Esophagus muscularis mucosa (tissue), 4 donors: ENCODE measurements at regions not wholly inside any gene's neighbourhood (a gene's known extent, or its start where the extent isn't known, plus 50 kb on each side); places are given as distances from the start of the nearest gene placed in this dataset.
A peak's percentile ranks its signal among the peaks of the same experiment; 100 is the strongest.
"Not testable (repeated sequence)": the region's sequence is repeated elsewhere in the genome, so short reads cannot be mapped to it uniquely, and the experiment has no call there.

Source experiments
- DNase-seq: peaks from one replicate; pipeline ENCODE4 v3.0.0-alpha.2; 2017; ENCODE audit errors: extremely low spot score
- H3K27ac ChIP-seq, 4 donors: fragments of 200-600 bp; sonication (generic); replicated peaks in 1 of 4; 1 replicate in 3 of 4; 2 replicates in 1 of 4; pipeline ENCODE4 v1.5.1; 2016 to 2019; ENCODE audit warnings: mild to moderate bottlenecking in 1 of 4
- H3K27me3 ChIP-seq, 4 donors: fragments of 200-600 bp; sonication (generic); one replicate each; pipeline versions ENCODE4 v1.5.1 to v1.6.0; 2016 to 2019
- H3K36me3 ChIP-seq, 4 donors: fragments of 200-600 bp; sonication (generic); one replicate each; pipeline ENCODE4 v1.5.1; 2016 to 2019
- H3K4me1 ChIP-seq, 4 donors: fragments of 200-600 bp; sonication (generic); one replicate each; pipeline ENCODE4 v1.5.1; 2016 to 2019
- H3K4me3 ChIP-seq, 4 donors: fragments of 200-600 bp; sonication (generic); 1 replicate in 2 of 4; 2 replicates in 2 of 4; pipeline ENCODE4 v1.5.1; 2016 to 2019; ENCODE audit warnings: mild to moderate bottlenecking in 4 of 4, moderate library complexity in 1 of 4
- H3K9me3 ChIP-seq, 4 donors: fragments of 200-600 bp; sonication (generic); 1 replicate in 3 of 4; 2 replicates in 1 of 4; pipeline ENCODE4 v1.5.1; 2016 to 2019
- EP300 ChIP-seq: sonication (generic); formaldehyde crosslinking; IDR thresholded peaks from one replicate; pipeline ENCODE4 v1.6.1; 2017; ENCODE audit warnings: antibody characterized with exemption
- POLR2A ChIP-seq: fragments of 450-650 bp; IDR thresholded peaks from one replicate; pipeline ENCODE4 v1.6.1; 2017; ENCODE audit warnings: antibody characterized with exemption, moderate library complexity, mild to moderate bottlenecking, low read depth
- POLR2AphosphoS5 ChIP-seq, 2 donors: sonication (generic); formaldehyde crosslinking; IDR thresholded peaks; one replicate each; pipeline ENCODE4 v1.6.1; 2017; ENCODE audit warnings: antibody characterized with exemption in 2 of 2
- WGBS: methylation state at CpG from one replicate; pipeline ENCODE4 v1.1.5; 2018; 5-methylcytosine and 5-hydroxymethylcytosine counted together
- intact Hi-C: fragments of 100-400 bp; cut with DNase I; formaldehyde crosslinking; loops from one replicate; pipeline ENCODE4 v1.15.1; 2023
- TF ChIP-seq, protein P1 (sequence below), 3 experiments: fragments of 200-600 bp in 2 of 3; fragments of 450-650 bp in 1 of 3; sonication (generic) in 2 of 3; IDR thresholded peaks; one replicate each; pipeline ENCODE4 v1.5.1; 2017 to 2019; ENCODE audit warnings: antibody characterized with exemption in 3 of 3, mild to moderate bottlenecking in 2 of 3, moderate library complexity in 1 of 3

DNA sequence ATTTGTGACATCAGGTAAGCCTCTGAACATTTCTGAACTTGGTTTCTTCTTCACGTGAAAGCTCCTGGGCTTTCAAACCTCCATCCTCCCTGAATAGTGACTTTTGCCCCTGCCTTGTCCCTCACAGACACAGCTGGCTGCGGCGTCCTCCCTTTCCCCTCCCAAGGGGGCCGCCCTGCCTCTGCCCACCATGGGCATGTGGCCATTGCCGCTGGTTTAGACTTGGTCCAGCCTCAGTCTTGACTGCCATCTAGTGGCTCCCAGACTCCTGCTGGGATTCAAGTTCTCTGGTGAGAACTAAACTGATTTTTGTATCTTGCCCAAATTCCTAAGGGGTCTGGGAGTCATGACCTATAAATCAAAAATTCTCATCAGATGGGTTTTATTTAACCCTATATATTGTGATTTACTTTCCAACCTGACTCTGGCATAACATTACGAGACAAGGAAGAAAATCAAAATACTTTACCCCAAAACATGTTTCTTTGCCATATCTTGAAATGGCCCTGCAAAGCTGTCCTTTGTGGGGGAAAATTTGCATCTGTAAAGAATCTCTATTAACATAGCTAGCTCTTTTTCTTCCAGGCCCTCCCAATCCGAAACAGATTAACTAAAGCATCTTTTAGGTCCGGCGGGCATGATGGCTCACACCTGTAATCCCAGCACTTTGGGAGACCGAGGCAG lies 73.9 kb upstream of the SEC14L1 start:
- H3K9me3 ChIP-seq, DNase-seq, H3K27ac ChIP-seq, H3K4me1 ChIP-seq, intact Hi-C loops, H3K4me3 ChIP-seq, H3K36me3 ChIP-seq: not testable (repeated sequence)
- TF ChIP-seq, protein P1, sequence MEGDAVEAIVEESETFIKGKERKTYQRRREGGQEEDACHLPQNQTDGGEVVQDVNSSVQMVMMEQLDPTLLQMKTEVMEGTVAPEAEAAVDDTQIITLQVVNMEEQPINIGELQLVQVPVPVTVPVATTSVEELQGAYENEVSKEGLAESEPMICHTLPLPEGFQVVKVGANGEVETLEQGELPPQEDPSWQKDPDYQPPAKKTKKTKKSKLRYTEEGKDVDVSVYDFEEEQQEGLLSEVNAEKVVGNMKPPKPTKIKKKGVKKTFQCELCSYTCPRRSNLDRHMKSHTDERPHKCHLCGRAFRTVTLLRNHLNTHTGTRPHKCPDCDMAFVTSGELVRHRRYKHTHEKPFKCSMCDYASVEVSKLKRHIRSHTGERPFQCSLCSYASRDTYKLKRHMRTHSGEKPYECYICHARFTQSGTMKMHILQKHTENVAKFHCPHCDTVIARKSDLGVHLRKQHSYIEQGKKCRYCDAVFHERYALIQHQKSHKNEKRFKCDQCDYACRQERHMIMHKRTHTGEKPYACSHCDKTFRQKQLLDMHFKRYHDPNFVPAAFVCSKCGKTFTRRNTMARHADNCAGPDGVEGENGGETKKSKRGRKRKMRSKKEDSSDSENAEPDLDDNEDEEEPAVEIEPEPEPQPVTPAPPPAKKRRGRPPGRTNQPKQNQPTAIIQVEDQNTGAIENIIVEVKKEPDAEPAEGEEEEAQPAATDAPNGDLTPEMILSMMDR (IDR thresholded peaks at IDR 0.05), result peak; percentile 61 to 78 (median 65)
- 28% methylated on average over 9 of the region's 10 CpGs for WGBS
- H3K27me3 ChIP-seq, result peaks cover 0 to 73% (median 3%) of the 10 kb centered on the region in 4 donors

DNA sequence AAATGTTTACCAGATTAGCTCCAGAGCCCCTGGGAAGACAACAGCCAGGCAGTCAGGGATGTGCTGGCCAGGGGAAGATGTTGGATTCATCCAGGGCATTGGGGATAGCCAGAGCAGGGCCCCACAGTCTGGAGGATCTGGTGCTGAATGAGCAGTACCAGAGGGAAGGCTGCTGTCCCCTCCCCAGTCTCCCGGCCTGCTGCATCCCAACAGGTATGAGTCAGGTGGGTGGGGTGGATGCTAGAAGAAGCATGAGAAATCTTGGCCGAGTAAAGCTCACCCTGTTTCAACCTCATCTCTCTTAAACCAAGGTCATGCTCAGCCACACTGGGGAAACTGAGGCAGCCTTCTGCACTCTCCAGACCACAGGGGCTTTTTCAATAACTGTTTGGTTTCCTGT lies 71.9 kb upstream of the SEC14L1 start:
- TF ChIP-seq POLR2A, result no peak
- TF ChIP-seq, protein P1 (IDR thresholded peaks at IDR 0.05), result no peak
- no peak for TF ChIP-seq EP300
- TF ChIP-seq POLR2AphosphoS5 (IDR thresholded peaks at IDR 0.05), result no peak
- peaks cover 0 to 74% (median 3%) of the 10 kb centered on the region in 4 donors for H3K27me3 ChIP-seq
- no peaks in the 10 kb centered on the region for H3K36me3 ChIP-seq
- WGBS, result 63% methylated on average over 2 of the region's 2 CpGs
- DNase-seq, result no peak
- no peaks in the 10 kb centered on the region for H3K4me1 ChIP-seq
- H3K4me3 ChIP-seq, result no peak overlapping the region
- H3K27ac ChIP-seq, result no peak overlapping the region
- H3K9me3 ChIP-seq, result no peaks in the 10 kb centered on the region
- intact Hi-C loops, result no loop called here

DNA sequence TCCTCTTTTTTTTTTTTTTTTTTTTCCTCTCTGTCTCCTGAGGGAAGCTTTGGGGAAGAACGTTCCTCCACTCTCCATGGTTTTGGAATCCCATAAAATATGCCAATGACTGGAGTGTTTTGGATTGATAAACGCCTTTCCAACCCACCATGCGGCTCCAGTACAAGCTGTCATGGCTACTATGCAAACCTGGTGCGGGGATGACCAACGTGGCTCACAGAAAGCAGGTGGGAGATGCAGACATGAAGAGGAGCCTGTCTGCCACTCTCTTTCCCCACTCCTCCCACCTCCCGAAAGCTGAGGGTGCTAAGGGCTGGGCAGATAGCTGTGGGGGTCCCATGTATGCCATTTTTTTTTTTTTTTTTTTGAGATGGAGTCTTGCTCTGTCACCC lies 69.9 kb upstream of the SEC14L1 start:
- Histone ChIP-seq H3K4me1 (no peaks in the 10 kb centered on the region), H3K27me3 (peaks cover 0 to 79% (median 3%) of the 10 kb centered on the region in 4 donors), H3K36me3 (no peaks in the 10 kb centered on the region), H3K9me3 (no peaks in the 10 kb centered on the region), H3K4me3 (no peak overlapping the region), H3K27ac (no peak overlapping the region)
- no peak for DNase-seq
- intact Hi-C loops, result no loop called here
- WGBS, result 75% methylated on average over 6 of the region's 6 CpGs
- no peak for TF ChIP-seq POLR2A
- no peak for TF ChIP-seq POLR2AphosphoS5 (IDR thresholded peaks at IDR 0.05)
- TF ChIP-seq, protein P1 (IDR thresholded peaks at IDR 0.05), result no peak
- no peak for TF ChIP-seq EP300

DNA sequence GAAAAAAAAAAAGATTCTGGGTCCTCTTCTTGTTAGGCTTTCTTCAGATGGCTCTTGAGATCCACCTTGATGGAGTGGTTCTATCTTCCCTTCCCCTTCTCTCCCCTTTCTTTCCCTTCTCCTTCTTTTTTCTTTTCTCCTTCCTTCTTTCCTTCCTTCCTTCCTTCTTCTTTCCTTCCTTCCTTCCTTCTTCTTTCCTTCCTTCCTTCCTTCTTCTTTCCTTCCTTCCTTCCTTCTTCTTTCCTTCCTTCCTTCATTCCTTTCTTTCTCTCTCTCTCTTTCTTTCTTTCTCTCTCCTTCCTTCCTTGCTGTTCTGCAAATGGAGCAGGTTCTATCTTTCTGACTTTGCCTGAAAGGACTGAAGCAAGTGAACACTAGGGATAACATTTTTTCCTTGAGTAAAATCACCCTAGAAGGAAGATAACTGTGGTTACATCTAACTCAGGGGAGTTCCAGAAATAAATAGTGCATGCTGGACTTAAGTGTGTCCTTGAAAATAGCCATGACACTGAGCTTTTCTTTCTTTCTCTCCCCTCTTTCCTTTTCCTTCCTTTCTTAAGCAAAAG lies 68.8 kb upstream of the SEC14L1 start:
- TF ChIP-seq, protein P1 (IDR thresholded peaks at IDR 0.05), result no peak
- no peak for TF ChIP-seq POLR2AphosphoS5 (IDR thresholded peaks at IDR 0.05)
- TF ChIP-seq EP300, result no peak
- no peak for TF ChIP-seq POLR2A
- peaks cover 0 to 75% (median 0%) of the 10 kb centered on the region in 4 donors for H3K27me3 ChIP-seq
- H3K36me3 ChIP-seq, result no peaks in the 10 kb centered on the region
- H3K4me1 ChIP-seq, result peaks cover 0 to 10% (median 8%) of the 10 kb centered on the region in 4 donors
- H3K4me3 ChIP-seq, result no peak overlapping the region
- intact Hi-C loops, result no loop called here
- DNase-seq, result no peak
- H3K9me3 ChIP-seq, result no peaks in the 10 kb centered on the region
- no peak overlapping the region for H3K27ac ChIP-seq

DNA sequence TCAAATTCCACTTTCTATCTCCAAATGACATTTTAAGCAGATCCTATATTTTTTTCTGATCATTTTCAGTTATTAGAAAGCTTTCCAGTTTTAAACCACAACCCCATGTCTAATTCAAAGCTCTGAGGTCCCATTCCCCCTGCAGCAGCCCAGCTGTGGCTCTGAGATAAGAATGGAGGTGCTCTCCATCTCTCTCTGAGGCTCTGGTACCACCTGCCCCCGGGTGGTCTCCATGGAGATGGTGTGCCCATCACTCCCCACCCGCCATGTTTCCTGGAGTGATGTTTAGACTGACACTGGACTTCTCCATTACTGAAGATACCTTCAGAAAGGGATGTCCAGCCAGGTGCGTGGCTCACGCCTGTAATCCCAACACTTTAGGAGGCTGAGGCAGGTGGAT lies 68.1 kb upstream of the SEC14L1 start:
- Histone ChIP-seq H3K36me3 (no peaks in the 10 kb centered on the region), H3K4me1 (peaks cover 0 to 10% (median 8%) of the 10 kb centered on the region in 4 donors), H3K27ac (no peak overlapping the region), H3K4me3 (no peak overlapping the region), H3K9me3 (no peaks in the 10 kb centered on the region), H3K27me3 (peaks cover 0 to 75% (median 0%) of the 10 kb centered on the region in 4 donors)
- intact Hi-C loops, result no loop called here
- WGBS, result 77% methylated on average over 4 of the region's 4 CpGs
- DNase-seq, result no peak
- TF ChIP-seq, protein P1 (IDR thresholded peaks at IDR 0.05), result no peak
- TF ChIP-seq POLR2A (no peak), EP300 (no peak), POLR2AphosphoS5 (IDR thresholded peaks at IDR 0.05) (no peak)
